ENCODE measurements at regions not wholly inside any gene's neighbourhood (a gene's known extent, or its start where the extent isn't known, plus 50 kb on each side); places are given as distances from the start of the nearest gene placed in this dataset.

- Histone ChIP-seq H3K9me1 (ENCODE audit: insufficient read depth, low read length) (peaks cover 3% of the 10 kb centered on the region), H3K9me3 (ENCODE audit: control insufficient read depth, insufficient read depth, low read length) (peaks cover 6% of the 10 kb centered on the region), H3K79me1 (ENCODE audit: low read depth in 1 of 2, low read length in 2 of 2) (no peaks in the 10 kb centered on the region), H3K36me3 (ENCODE audit: control insufficient read depth, insufficient read depth, low read length) (no peaks in the 10 kb centered on the region), H2BK120ac (ENCODE audit: low read depth, low read length) (peak overlapping the region; percentile 63), H4K20me1 (ENCODE audit: insufficient read depth, low read length) (no peaks in the 10 kb centered on the region), H3K27ac (ENCODE audit: insufficient read depth, low read length) (peak overlapping the region; percentile 49; the same call in 1 of the 2 replicates), H2AK9ac (replicated peaks; ENCODE audit: low read depth, low read length, poor library complexity) (no peak overlapping the region), H2AK5ac (ENCODE audit: low read depth, low read length) (no peak overlapping the region; the same call in 1 of the 2 replicates), H2BK5ac (ENCODE audit: low read depth, low read length, poor library complexity, severe bottlenecking) (peak overlapping the region; percentile 74), H4K5ac (ENCODE audit: low read depth, low read length) (peak overlapping the region; percentile 95), H4K8ac (ENCODE audit: low read depth in 2 of 2, low read length in 2 of 2) (peak overlapping the region; percentile 42 to 46; a peak in 2 of 4 replicates), H2AFZ (replicated peaks; ENCODE audit: low read length, poor library complexity) (peak overlapping the region; percentile 4), H3K4me2 (ENCODE audit: low read depth, low read length) (no peak overlapping the region), H2BK20ac (ENCODE audit: low read depth, low read length) (peak overlapping the region; percentile 77), H3K4me1 (ENCODE audit: control insufficient read depth, insufficient read depth, low read length) (peaks cover 20% of the 10 kb centered on the region), H3K27me3 (ENCODE audit: control insufficient read depth, insufficient read depth, low read length) (no peaks in the 10 kb centered on the region), H2BK15ac (ENCODE audit: low read depth, low read length) (peak overlapping the region; percentile 69; the same call in 2 of the 3 replicates), H3K23ac (ENCODE audit: low read depth, low read length) (no peak overlapping the region), H3K4me3 (ENCODE audit: insufficient read depth, low read depth, low read length) (no peak overlapping the region), H3K18ac (ENCODE audit: low read depth, low read length) (peak overlapping the region; percentile 95), H4K91ac (ENCODE audit: insufficient read depth, low read depth, low read length) (peak overlapping the region; percentile 95), H3K9ac (ENCODE audit: low read depth, low read length) (no peak overlapping the region; the same call in 1 of the 2 replicates), H3K4ac (ENCODE audit: low read depth, low read length) (peak overlapping the region; percentile 86), H3K56ac (ENCODE audit: extremely low read depth, insufficient read depth, low read length) (peak overlapping the region; percentile 19; the same call in 1 of the 2 replicates), H3K14ac (replicated peaks; ENCODE audit: low read depth, low read length) (peak overlapping the region; percentile 16; the same call in 1 of the 2 replicates)
- intact Hi-C loops (cut with micrococcal nuclease) (no loop called here), in situ Hi-C loops (cut with MboI; ENCODE audit: low sequenced_read_pairs) (no loop called here), dilution Hi-C loops (cut with HindIII; ENCODE audit: low sequenced_read_pairs, unreplicated experiment) (no loop called here)
- ChIA-PET CTCF (no interaction called here), POLR2A (ENCODE audit: unreplicated experiment) (no interaction called here)
- no peak for TF ChIP-seq FOS (IDR thresholded peaks at IDR 0.05; ENCODE audit: low read depth, low read length)
- no peak for TF ChIP-seq SMC3 (IDR thresholded peaks at IDR 0.05; ENCODE audit: low read depth, low read length)
- TF ChIP-seq, protein P1, sequence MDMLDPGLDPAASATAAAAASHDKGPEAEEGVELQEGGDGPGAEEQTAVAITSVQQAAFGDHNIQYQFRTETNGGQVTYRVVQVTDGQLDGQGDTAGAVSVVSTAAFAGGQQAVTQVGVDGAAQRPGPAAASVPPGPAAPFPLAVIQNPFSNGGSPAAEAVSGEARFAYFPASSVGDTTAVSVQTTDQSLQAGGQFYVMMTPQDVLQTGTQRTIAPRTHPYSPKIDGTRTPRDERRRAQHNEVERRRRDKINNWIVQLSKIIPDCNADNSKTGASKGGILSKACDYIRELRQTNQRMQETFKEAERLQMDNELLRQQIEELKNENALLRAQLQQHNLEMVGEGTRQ (IDR thresholded peaks at IDR 0.05; ENCODE audit: low read depth, low read length): no peak
- TF ChIP-seq CTCF (conservative IDR thresholded peaks at IDR 0.05; ENCODE audit: low read depth, low read length): no peak
- TF ChIP-seq MXI1 (IDR thresholded peaks at IDR 0.05; ENCODE audit: borderline replicate concordance, low read depth, low read length): no peak
- no peak for TF ChIP-seq RFX5 (IDR thresholded peaks at IDR 0.05; ENCODE audit: low read depth, low read length)
- TF ChIP-seq CHD1 (IDR thresholded peaks at IDR 0.05; ENCODE audit: low read depth, low read length): no peak
- no peak for TF ChIP-seq MAFK (IDR thresholded peaks at IDR 0.05; ENCODE audit: low read depth, low read length)
- TF ChIP-seq RAD21 (IDR thresholded peaks at IDR 0.05; ENCODE audit: low read length): no peak
- TF ChIP-seq CEBPB (IDR thresholded peaks at IDR 0.05; ENCODE audit: low read depth, low read length): no peak
- no peak for TF ChIP-seq MAZ (IDR thresholded peaks at IDR 0.05; ENCODE audit: borderline replicate concordance, low read depth, low read length)
- TF ChIP-seq, protein P2, sequence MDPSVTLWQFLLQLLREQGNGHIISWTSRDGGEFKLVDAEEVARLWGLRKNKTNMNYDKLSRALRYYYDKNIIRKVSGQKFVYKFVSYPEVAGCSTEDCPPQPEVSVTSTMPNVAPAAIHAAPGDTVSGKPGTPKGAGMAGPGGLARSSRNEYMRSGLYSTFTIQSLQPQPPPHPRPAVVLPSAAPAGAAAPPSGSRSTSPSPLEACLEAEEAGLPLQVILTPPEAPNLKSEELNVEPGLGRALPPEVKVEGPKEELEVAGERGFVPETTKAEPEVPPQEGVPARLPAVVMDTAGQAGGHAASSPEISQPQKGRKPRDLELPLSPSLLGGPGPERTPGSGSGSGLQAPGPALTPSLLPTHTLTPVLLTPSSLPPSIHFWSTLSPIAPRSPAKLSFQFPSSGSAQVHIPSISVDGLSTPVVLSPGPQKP (IDR thresholded peaks at IDR 0.05; ENCODE audit: borderline replicate concordance, low read depth, low read length): no peak
- no peak for TF ChIP-seq RCOR1 (IDR thresholded peaks at IDR 0.05; ENCODE audit: insufficient replicate concordance, low read length)
- DNase-seq: no peak
- no CpG with 5 or more reads among the region's 2 CpGs for WGBS, 2 experiments (ENCODE audit: extremely low coverage in 2 of 2, insufficient read length in 1 of 2)
- BruUV-seq (replicated peaks): no TSS peak
- ATAC-seq (ENCODE audit: low read depth): no peak
These were observed 107.1 kb downstream of the THBS2 start for GRCh38 chr6:169146521-169146920.
